IPS-15b (cell line): ENCODE measurements at regions not wholly inside any gene's neighbourhood (a gene's known extent, or its start where the extent isn't known, plus 50 kb on each side); places are given as distances from the start of the nearest gene placed in this dataset.

ENCODE experiments used
- H3K27me3 ChIP-seq: one replicate; pipeline ENCODE4 v1.6.1; 2013; ENCODE audit warnings: low read length; ENCODE audit not compliant: control insufficient read depth, insufficient read depth
- H3K36me3 ChIP-seq: one replicate; pipeline ENCODE4 v1.6.1; 2013; ENCODE audit warnings: low read length; ENCODE audit not compliant: control insufficient read depth, insufficient read depth
- H3K4me1 ChIP-seq: one replicate; pipeline ENCODE4 v1.6.1; 2013; ENCODE audit warnings: mild to moderate bottlenecking, low read length; ENCODE audit not compliant: control insufficient read depth, insufficient read depth
- H3K4me3 ChIP-seq: one replicate; pipeline ENCODE4 v1.5.1; 2013; ENCODE audit warnings: low read depth, low read length
- H3K9ac ChIP-seq: one replicate; pipeline ENCODE4 v1.6.1; 2013; ENCODE audit warnings: low read depth, mild to moderate bottlenecking, low read length
- H3K9me3 ChIP-seq: one replicate; pipeline ENCODE4 v1.6.1; 2013; ENCODE audit warnings: mild to moderate bottlenecking, low read length; ENCODE audit not compliant: control insufficient read depth, insufficient read depth

DNA sequence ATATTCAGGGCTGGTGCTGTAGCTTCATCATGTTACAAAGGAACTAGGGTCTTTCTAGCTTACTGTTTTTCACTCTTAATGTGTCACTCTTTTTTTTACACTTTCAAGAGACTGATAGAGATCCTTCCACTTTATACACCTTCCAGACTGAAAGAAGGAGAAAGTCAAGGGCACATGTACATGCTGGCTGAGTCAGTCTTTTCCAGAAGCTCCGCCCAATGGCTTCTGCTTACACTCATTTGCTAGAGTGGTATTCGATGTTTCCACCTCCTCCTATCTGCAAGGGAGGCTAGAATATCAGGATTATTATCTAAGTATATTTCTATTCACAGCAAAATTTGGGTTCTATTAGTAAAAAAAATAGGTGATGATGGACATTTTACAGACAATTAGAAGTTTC lies 325.8 kb upstream of the OR4E1 start:
- peaks cover 3% of the 10 kb centered on the region for H3K27me3 ChIP-seq
- H3K4me1 ChIP-seq, result no peaks in the 10 kb centered on the region
- no peak overlapping the region for H3K9ac ChIP-seq
- no peaks in the 10 kb centered on the region for H3K36me3 ChIP-seq
- H3K4me3 ChIP-seq, result no peak overlapping the region
- H3K9me3 ChIP-seq, result no peaks in the 10 kb centered on the region

DNA sequence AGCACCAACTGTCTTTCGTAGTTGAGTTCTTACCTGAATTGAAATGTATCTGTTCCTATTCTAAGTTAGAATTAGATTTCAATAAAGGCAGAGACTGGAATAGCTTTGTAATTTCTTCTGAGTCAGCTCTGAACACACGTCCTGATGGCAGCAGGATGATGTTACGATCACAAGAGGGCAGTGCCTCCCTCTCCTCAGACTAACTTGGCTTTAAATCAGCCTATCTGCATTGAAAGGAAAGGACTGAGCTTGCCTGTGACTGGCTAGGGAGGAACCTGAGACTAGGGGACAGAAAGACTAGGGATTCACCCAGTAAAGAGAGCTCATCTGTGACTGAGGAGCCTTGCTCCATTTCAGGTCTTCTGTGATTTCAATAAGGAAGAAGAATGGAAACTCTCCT lies 323.7 kb upstream of the OR4E1 start:
- Histone ChIP-seq H3K4me1 (no peaks in the 10 kb centered on the region), H3K9ac (no peak overlapping the region), H3K4me3 (no peak overlapping the region), H3K36me3 (no peaks in the 10 kb centered on the region), H3K9me3 (no peaks in the 10 kb centered on the region), H3K27me3 (no peaks in the 10 kb centered on the region)

DNA sequence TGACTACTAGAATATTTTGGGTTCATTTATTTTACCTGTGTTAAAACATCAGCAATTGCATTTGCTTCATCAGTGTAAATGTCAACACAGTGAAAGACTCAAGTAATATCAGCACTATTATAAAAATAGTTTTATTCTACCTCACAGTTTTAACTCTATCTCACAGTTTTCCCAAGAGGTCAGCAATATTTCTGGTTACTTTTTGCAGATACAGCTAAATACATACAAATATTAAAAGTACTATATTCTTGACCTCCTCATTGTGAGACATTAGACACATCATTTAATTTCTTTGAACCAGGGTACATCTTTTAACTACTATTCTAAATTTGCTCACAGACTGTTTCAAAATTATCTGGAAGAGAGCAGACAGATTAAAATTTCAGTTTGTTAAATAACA lies 321.7 kb upstream of the OR4E1 start:
- H3K4me3 ChIP-seq, result no peak overlapping the region
- no peaks in the 10 kb centered on the region for H3K9me3 ChIP-seq
- H3K27me3 ChIP-seq, result no peaks in the 10 kb centered on the region
- no peaks in the 10 kb centered on the region for H3K4me1 ChIP-seq
- H3K36me3 ChIP-seq, result no peaks in the 10 kb centered on the region
- H3K9ac ChIP-seq, result no peak overlapping the region

DNA sequence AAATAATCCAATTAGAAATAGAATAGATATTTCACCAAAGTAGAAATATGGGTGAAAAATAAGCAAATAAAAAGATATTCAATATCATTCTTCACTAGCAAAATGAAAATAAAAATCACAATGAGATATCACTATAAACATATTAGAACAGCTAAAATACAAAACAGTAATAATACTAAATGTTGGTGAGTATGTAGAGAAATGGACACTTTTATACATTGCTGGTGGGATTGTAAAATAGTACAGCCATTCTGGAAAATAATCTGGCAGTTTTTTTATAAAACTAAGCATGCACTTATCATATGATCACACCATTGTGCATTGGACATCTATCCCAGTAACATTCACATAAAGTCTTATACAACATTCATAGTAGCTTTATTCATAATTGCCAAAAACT lies 320.2 kb upstream of the OR4E1 start:
- Histone ChIP-seq H3K27me3 (no peaks in the 10 kb centered on the region), H3K4me1 (no peaks in the 10 kb centered on the region), H3K4me3 (no peak overlapping the region), H3K36me3 (no peaks in the 10 kb centered on the region), H3K9ac (no peak overlapping the region), H3K9me3 (no peaks in the 10 kb centered on the region)

DNA sequence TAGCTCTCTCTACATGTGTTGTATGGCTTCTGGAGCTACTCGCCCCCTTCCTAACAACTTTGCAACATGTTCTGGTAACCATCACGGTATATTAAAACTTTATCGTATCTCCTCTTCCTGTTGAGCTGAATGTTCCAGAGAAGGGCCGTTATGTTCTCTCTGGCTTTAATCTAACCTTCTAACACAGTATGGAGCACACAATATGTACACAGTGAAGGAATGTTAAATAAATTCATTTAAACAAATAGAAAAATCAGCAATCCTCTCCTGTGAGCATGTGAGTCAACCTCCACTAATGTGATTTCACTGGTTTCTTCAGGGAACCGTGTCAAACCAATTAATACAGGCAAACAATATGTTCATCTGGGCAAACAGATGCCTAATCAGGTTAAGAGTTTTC lies 319.5 kb upstream of the OR4E1 start:
- no peak overlapping the region for H3K4me3 ChIP-seq
- no peak overlapping the region for H3K9ac ChIP-seq
- H3K27me3 ChIP-seq, result no peaks in the 10 kb centered on the region
- no peaks in the 10 kb centered on the region for H3K4me1 ChIP-seq
- no peaks in the 10 kb centered on the region for H3K36me3 ChIP-seq
- H3K9me3 ChIP-seq, result no peaks in the 10 kb centered on the region

DNA sequence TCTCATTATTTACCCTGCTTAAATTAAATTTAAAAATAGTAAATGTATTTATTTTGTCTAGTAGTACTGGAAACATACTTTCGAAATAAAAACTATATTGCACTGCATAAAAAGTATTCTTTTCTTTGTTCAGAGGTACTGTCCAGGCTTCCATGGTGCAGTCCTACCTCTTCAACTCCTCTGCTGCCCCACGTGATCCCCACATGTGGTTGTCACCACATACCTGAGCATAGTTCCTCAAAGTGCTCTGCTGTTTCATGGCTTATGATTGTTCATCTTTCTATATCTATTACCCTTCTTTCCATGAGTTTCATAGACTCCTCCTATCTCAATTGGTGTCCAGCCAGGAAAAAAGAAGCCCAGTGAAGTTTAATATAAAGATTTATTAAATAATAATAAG lies 317.5 kb upstream of the OR4E1 start:
- Histone ChIP-seq H3K4me3 (no peak overlapping the region), H3K4me1 (no peaks in the 10 kb centered on the region), H3K9ac (no peak overlapping the region), H3K36me3 (no peaks in the 10 kb centered on the region), H3K27me3 (no peaks in the 10 kb centered on the region), H3K9me3 (no peaks in the 10 kb centered on the region)

DNA sequence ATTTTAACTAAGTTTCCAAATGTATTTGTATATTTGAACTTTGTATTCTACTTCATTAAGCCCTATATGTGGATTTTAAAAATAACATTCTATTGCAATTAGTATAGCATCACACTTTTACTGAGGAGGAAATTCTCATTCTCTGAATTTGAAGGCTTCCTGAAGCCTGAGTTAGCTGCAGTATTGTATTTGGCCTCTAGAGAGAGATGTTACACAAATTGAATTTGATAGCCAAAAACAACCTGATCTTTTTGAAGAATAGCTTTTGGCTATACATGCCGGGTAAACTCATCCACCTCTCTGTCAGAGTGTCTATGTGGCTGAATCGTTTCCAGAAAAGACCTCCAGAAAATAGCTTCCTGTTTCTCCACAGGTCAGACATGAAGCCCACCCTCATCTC lies 316.5 kb upstream of the OR4E1 start:
- H3K36me3 ChIP-seq, result no peaks in the 10 kb centered on the region
- H3K9me3 ChIP-seq, result no peaks in the 10 kb centered on the region
- H3K4me1 ChIP-seq, result no peaks in the 10 kb centered on the region
- H3K9ac ChIP-seq, result no peak overlapping the region
- H3K4me3 ChIP-seq, result no peak overlapping the region
- no peaks in the 10 kb centered on the region for H3K27me3 ChIP-seq

DNA sequence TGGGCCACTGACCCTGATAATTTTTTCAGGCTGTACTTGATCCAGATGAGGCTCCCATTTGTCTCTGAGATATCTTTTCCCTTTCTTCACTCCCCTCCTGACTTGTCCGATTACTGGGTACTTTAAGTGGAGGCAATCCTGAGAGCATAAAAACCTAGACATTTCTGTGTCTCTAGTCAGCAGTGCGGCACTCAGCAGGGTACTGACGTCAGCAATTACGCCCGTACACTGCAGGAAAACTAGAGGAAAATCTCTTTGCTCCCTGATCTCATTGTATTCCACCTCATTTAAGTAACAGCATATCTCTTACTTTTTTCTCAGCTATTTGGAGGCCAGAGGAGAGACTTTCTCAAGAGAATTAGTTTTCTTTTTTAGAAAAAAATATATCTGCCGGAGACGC lies 315.5 kb upstream of the OR4E1 start:
- Histone ChIP-seq H3K36me3 (no peaks in the 10 kb centered on the region), H3K27me3 (no peaks in the 10 kb centered on the region), H3K9me3 (no peaks in the 10 kb centered on the region), H3K4me3 (no peak overlapping the region), H3K4me1 (no peaks in the 10 kb centered on the region), H3K9ac (no peak overlapping the region)

DNA sequence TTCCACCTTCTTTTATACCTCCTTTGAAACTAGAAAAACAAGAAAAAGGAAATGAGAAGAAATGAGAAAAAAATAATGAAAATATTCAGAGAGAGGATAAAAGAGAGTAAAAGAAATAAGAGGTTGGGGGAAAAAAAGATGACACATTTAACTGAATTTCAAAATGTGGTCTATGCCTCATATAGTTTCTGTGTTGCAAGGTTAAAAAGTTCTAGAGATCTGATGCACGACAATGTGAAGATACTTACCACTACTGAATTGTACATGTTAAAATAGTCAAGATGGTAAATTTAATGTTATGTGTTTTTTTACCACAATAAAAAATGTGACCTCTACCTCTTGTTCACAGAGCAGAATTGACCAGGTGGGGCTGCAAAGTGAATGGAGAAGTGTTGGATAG lies 314.8 kb upstream of the OR4E1 start:
- Histone ChIP-seq H3K9me3 (no peaks in the 10 kb centered on the region), H3K27me3 (no peaks in the 10 kb centered on the region), H3K9ac (no peak overlapping the region), H3K36me3 (no peaks in the 10 kb centered on the region), H3K4me1 (no peaks in the 10 kb centered on the region), H3K4me3 (no peak overlapping the region)

DNA sequence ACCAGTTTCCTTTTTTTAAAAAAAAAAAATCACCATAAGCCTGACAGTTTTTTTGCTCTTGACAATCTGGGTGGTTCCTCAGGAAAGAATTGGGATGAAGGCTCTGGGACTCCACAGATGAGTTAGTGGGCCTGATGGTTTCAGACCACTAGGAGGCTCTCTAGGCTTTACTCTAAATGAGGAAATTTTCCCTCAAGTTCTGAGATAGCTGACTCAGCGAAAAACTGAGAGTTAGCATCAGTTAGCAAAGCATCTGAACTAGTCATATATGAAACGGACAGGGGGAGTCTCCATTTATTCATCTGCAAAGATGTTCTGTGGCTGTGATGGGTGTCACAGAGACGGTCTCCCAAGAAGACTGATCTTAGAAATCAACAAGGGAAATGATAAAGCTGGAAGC lies 314.3 kb upstream of the OR4E1 start:
- Histone ChIP-seq H3K4me3 (no peak overlapping the region), H3K9ac (no peak overlapping the region), H3K4me1 (no peaks in the 10 kb centered on the region), H3K36me3 (no peaks in the 10 kb centered on the region), H3K9me3 (no peaks in the 10 kb centered on the region), H3K27me3 (no peaks in the 10 kb centered on the region)

DNA sequence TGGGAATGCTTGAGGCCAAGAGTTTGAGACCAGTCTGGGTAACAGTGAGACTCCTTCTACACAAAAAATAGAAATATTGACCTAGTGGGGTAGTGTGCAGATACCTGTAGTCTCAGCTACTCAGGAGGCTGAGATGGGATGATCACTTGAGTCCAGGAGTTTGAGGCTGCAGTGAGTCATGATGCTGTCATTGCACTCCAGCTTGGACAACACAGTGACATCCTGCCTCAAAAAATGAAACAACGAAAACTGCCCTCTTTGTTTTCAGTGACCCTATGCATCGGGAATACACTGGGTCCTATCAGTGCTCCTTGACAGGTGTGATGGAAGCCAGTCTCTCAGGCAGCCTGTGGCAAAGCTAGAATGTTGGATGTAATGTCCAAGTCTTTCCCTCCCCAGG lies 311.5 kb upstream of the OR4E1 start:
- H3K9ac ChIP-seq, result no peak overlapping the region
- H3K27me3 ChIP-seq, result no peaks in the 10 kb centered on the region
- H3K4me1 ChIP-seq, result no peaks in the 10 kb centered on the region
- H3K9me3 ChIP-seq, result no peaks in the 10 kb centered on the region
- no peak overlapping the region for H3K4me3 ChIP-seq
- no peaks in the 10 kb centered on the region for H3K36me3 ChIP-seq

DNA sequence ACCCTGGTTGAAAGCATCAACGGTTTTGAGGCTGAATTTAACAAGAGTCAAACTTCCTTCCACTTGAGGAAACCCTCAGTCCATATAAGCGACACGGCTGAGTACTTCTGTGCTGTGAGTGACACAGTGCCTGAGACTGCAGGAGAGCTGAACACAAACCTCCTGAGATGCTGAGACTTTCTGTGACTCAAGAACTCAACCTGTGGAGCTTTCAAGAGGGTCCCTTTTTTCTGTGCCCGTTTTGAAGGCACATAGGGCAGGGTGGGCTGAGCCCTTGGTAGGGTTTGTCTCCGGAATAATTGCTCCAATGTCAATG lies 305.3 kb upstream of the OR4E1 start:
- no peaks in the 10 kb centered on the region for H3K36me3 ChIP-seq
- no peak overlapping the region for H3K4me3 ChIP-seq
- H3K4me1 ChIP-seq, result no peaks in the 10 kb centered on the region
- no peaks in the 10 kb centered on the region for H3K9me3 ChIP-seq
- H3K27me3 ChIP-seq, result no peaks in the 10 kb centered on the region
- H3K9ac ChIP-seq, result no peak overlapping the region
